GM23338 (cell line): ENCODE measurements at regions not wholly inside any gene's neighbourhood (a gene's known extent, or its start where the extent isn't known, plus 50 kb on each side); places are given as distances from the start of the nearest gene placed in this dataset.
"Not testable (repeated sequence)": the region's sequence is repeated elsewhere in the genome, so short reads cannot be mapped to it uniquely, and the experiment has no call there.

Experiments used
- ATAC-seq: fragments of 200-7000 bp; cut with Tn5 transposase; 3 replicates; pipeline ENCODE4 v1.9.1; 2020
- DNase-seq: peaks from one replicate; pipeline ENCODE4 v3.0.0-alpha.2; 2015; ENCODE audit warnings: low spot score
- H2AFZ ChIP-seq: fragments of 200-600 bp; sonication (generic); 2 replicates; pipeline ENCODE4 v1.8.0; 2016; ENCODE audit warnings: antibody characterized with exemption, mild to moderate bottlenecking, moderate library complexity
- H3F3A ChIP-seq: fragments of 200-600 bp; sonication (generic); replicated peaks from 2 replicates; pipeline ENCODE4 v1.8.0; 2017; ENCODE audit warnings: antibody characterized with exemption, mixed run types, low read depth
- H3K27ac ChIP-seq: fragments of 200-600 bp; sonication (generic); 2 replicates; pipeline ENCODE4 v1.6.1; 2016; ENCODE audit warnings: low read depth
- H3K27me3 ChIP-seq: fragments of 200-600 bp; sonication (generic); 2 replicates; pipeline ENCODE4 v1.8.0; 2016; ENCODE audit warnings: mild to moderate bottlenecking, mixed run types, moderate library complexity; ENCODE audit not compliant: insufficient read depth
- H3K36me3 ChIP-seq: fragments of 200-600 bp; sonication (generic); 2 replicates; pipeline ENCODE4 v1.8.0; 2016; ENCODE audit warnings: mild to moderate bottlenecking; ENCODE audit not compliant: insufficient read depth
- H3K4me1 ChIP-seq: fragments of 200-600 bp; sonication (generic); 2 replicates; pipeline ENCODE4 v1.8.0; 2016; ENCODE audit warnings: mild to moderate bottlenecking, moderate library complexity; ENCODE audit not compliant: insufficient read depth
- H3K4me2 ChIP-seq: fragments of 200-600 bp; sonication (generic); 2 replicates; pipeline ENCODE4 v1.7.1; 2017; ENCODE audit warnings: mixed run types
- H3K4me3 ChIP-seq: fragments of 200-600 bp; sonication (generic); 2 replicates; pipeline ENCODE4 v1.6.1; 2016; ENCODE audit warnings: mixed run types
- H3K79me2 ChIP-seq: fragments of 200-600 bp; sonication (generic); replicated peaks from 2 replicates; pipeline ENCODE4 v1.8.0; 2017; ENCODE audit warnings: mild to moderate bottlenecking; ENCODE audit not compliant: insufficient read depth
- H3K9me2 ChIP-seq: fragments of 200-600 bp; sonication (generic); 2 replicates; pipeline ENCODE4 v1.8.0; 2017; ENCODE audit not compliant: insufficient read depth
- H4K20me1 ChIP-seq: fragments of 200-600 bp; sonication (generic); replicated peaks from 2 replicates; pipeline ENCODE4 v1.8.0; 2017; ENCODE audit warnings: mild to moderate bottlenecking; ENCODE audit not compliant: insufficient read depth
- H3K27ac Mint-ChIP-seq: 2 replicates; pipeline ENCODE4 v1.8.0; 2020; ENCODE audit warnings: inconsistent platforms, mild to moderate bottlenecking, moderate library complexity, mixed read lengths
- H3K27me3 Mint-ChIP-seq: 3 replicates; pipeline ENCODE4 v1.8.0; 2022; ENCODE audit warnings: low read depth, mild to moderate bottlenecking, moderate library complexity, mixed read lengths, inconsistent platforms; ENCODE audit not compliant: insufficient read depth, poor library complexity
- H3K36me3 Mint-ChIP-seq: 3 replicates; pipeline ENCODE4 v1.8.0; 2021; ENCODE audit warnings: low read depth, mild to moderate bottlenecking, inconsistent platforms, moderate library complexity, mixed read lengths
- H3K4me1 Mint-ChIP-seq: 3 replicates; pipeline ENCODE4 v1.8.0; 2020; ENCODE audit warnings: mild to moderate bottlenecking, inconsistent platforms, mixed read lengths
- H3K4me3 Mint-ChIP-seq: 3 replicates; pipeline ENCODE4 v1.8.0; 2021; ENCODE audit warnings: moderate library complexity, mild to moderate bottlenecking, inconsistent platforms, mixed read lengths
- H3K9me3 Mint-ChIP-seq: 3 replicates; pipeline ENCODE4 v1.8.0; 2020; ENCODE audit warnings: moderate library complexity, mild to moderate bottlenecking, inconsistent platforms, mixed read lengths
- CREB1 ChIP-seq: fragments of 250-450 bp; sonication (Bioruptor Pico); IDR thresholded peaks from 2 replicates; pipeline ENCODE4 v1.5.0; 2020; ENCODE audit warnings: low read depth, mild to moderate bottlenecking, moderate library complexity
- CTCF ChIP-seq, 2 experiments: fragments of 200-600 bp in 1 of 2; sonication (generic) in 1 of 2; conservative IDR thresholded peaks; 2 replicates each; pipeline versions ENCODE4 v1.5.1 to v1.6.1; 2016 to 2017; ENCODE audit warnings: antibody characterized with exemption in 2 of 2, low read depth in 2 of 2, mild to moderate bottlenecking in 2 of 2, moderate library complexity in 1 of 2
- ETS1 ChIP-seq: IDR thresholded peaks from 2 replicates; pipeline ENCODE4 v1.6.1; 2016; ENCODE audit warnings: antibody characterized with exemption
- EZH2phosphoT487 ChIP-seq: fragments of 200-600 bp; sonication (generic); IDR thresholded peaks from one replicate; pipeline ENCODE4 v1.8.1; 2018; ENCODE audit warnings: antibody characterized with exemption; ENCODE audit not compliant: unreplicated experiment
- JUNB ChIP-seq: IDR thresholded peaks from one replicate; pipeline ENCODE4 v1.6.1; 2016; ENCODE audit warnings: antibody characterized with exemption; ENCODE audit not compliant: unreplicated experiment
- POLR2AphosphoS5 ChIP-seq: IDR thresholded peaks from 2 replicates; pipeline ENCODE4 v1.6.1; 2016; ENCODE audit warnings: antibody characterized with exemption, low read depth
- REST ChIP-seq: IDR thresholded peaks from one replicate; pipeline ENCODE4 v1.6.1; 2018; ENCODE audit warnings: antibody characterized with exemption; ENCODE audit not compliant: unreplicated experiment
- STAT1 ChIP-seq: IDR thresholded peaks from one replicate; pipeline ENCODE4 v1.6.1; 2016; ENCODE audit warnings: antibody characterized with exemption; ENCODE audit not compliant: unreplicated experiment
- ZNF114 ChIP-seq: fragments of 250-450 bp; sonication (Bioruptor Pico); IDR thresholded peaks from 2 replicates; pipeline ENCODE4 v1.5.0; 2020; ENCODE audit warnings: mild to moderate bottlenecking, moderate library complexity
- ZNF331 ChIP-seq: fragments of 250-450 bp; sonication (Bioruptor Pico); IDR thresholded peaks from 2 replicates; pipeline ENCODE4 v1.5.0; 2020; ENCODE audit warnings: low read depth, mild to moderate bottlenecking, moderate library complexity
- ZNF462 ChIP-seq: fragments of 250-450 bp; sonication (Bioruptor Pico); IDR thresholded peaks from 2 replicates; pipeline ENCODE4 v1.5.0; 2020; ENCODE audit warnings: mild to moderate bottlenecking, moderate library complexity

- not testable (repeated sequence) for H3K27ac Mint-ChIP-seq, H3K4me2 ChIP-seq, H3K4me3 ChIP-seq, H4K20me1 ChIP-seq, ATAC-seq, H3K9me2 ChIP-seq, H3K4me3 Mint-ChIP-seq, H3K27ac ChIP-seq, H3F3A ChIP-seq, H2AFZ ChIP-seq, H3K27me3 ChIP-seq, H3K79me2 ChIP-seq, H3K4me1 ChIP-seq, H3K4me1 Mint-ChIP-seq, H3K27me3 Mint-ChIP-seq, DNase-seq, H3K36me3 ChIP-seq
- Mint-ChIP-seq H3K9me3 (peaks cover 11% of the 10 kb centered on the region), H3K36me3 (peaks cover 10% of the 10 kb centered on the region; the same call in 2 of the 3 replicates)
These were observed 1042.3 kb downstream of the EFNA5 start for GRCh38 chr5:106628456-106628855.

- Mint-ChIP-seq H3K27me3 (no peaks in the 10 kb centered on the region), H3K4me1 (no peaks in the 10 kb centered on the region), H3K9me3 (no peaks in the 10 kb centered on the region), H3K4me3 (no peak overlapping the region), H3K27ac (no peak overlapping the region), H3K36me3 (no peaks in the 10 kb centered on the region)
- H3K79me2 ChIP-seq: no peaks in the 10 kb centered on the region
- no peak for DNase-seq
- H3K27me3 ChIP-seq: no peaks in the 10 kb centered on the region
- no peaks in the 10 kb centered on the region for H3K9me2 ChIP-seq
- no peaks in the 10 kb centered on the region for H4K20me1 ChIP-seq
- no peak overlapping the region for H3K27ac ChIP-seq
- no peaks in the 10 kb centered on the region for H3F3A ChIP-seq
- no peak overlapping the region for H3K4me3 ChIP-seq
- H3K4me2 ChIP-seq: no peak overlapping the region
- no peak for ATAC-seq
- no peak overlapping the region for H2AFZ ChIP-seq
- H3K4me1 ChIP-seq: no peaks in the 10 kb centered on the region
- no peaks in the 10 kb centered on the region for H3K36me3 ChIP-seq
- TF ChIP-seq REST: no peak
- TF ChIP-seq CTCF (conservative IDR thresholded peaks at IDR 0.05; ENCODE audit: low read depth in 2 of 2): no peak
- no peak for TF ChIP-seq ZNF462
- TF ChIP-seq ZNF331 (CRISPR knock-in tag): no peak
- no peak for TF ChIP-seq STAT1
- TF ChIP-seq POLR2AphosphoS5: no peak
- TF ChIP-seq EZH2phosphoT487: no peak
- TF ChIP-seq ETS1: no peak
- TF ChIP-seq JUNB: no peak
- TF ChIP-seq ZNF114 (CRISPR knock-in tag): no peak
- no peak for TF ChIP-seq CREB1
These were observed 1060.7 kb downstream of the EFNA5 start for GRCh38 chr5:106610041-106610440.
